Astrocyte of the cerebellum (primary cell): ENCODE measurements at regions not wholly inside any gene's neighbourhood (a gene's known extent, or its start where the extent isn't known, plus 50 kb on each side); places are given as distances from the start of the nearest gene placed in this dataset.

Experiments
- DNase-seq: peaks from one replicate; pipeline ENCODE4 v3.0.0-alpha.2; 2011; ENCODE audit warnings: low read depth
- H3K4me3 ChIP-seq: 2 replicates; pipeline ENCODE4 v1.5.1; 2011; ENCODE audit warnings: mild to moderate bottlenecking, low read depth, low read length, moderate library complexity
- in situ Hi-C: cut with HindIII; loops from 2 replicates; pipeline ENCODE4 v1.10.0; 2017; ENCODE audit warnings: low sequenced_read_pairs
- TF ChIP-seq, protein P1 (sequence below): IDR thresholded peaks from 2 replicates; pipeline ENCODE4 v1.5.1; 2012; ENCODE audit warnings: low read length, low read depth, moderate library complexity, mild to moderate bottlenecking; ENCODE audit errors: missing control alignments

DNA sequence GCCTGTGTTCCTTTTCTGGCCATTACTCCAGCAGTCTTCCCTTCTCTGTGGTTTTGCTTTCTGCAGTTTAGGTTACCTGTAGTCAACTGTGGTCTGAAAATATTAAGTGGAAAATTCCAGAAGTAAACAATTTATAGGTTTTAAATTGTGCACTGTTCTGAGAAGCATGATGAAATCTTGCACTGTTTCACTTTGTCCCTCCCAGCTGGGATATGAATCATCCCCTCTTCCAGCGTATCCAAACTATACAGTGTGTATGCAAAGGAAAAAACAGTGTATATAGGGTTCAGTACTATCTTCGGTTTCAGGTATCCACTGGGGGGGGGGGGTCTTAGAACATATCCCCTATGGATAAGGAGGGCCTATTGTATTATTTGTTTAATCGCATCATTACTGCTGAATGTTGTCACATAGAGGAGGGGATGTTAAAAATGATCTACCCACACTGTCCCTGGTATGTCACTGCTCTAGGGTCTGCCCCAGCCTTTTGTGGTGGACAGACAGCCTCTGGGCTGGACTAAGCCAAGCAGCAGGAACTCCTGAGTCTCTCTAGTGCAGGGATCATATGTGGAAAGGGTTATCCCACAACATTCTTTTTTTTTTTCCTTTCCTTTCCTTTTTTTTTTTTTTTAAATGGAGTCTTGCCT, 109.1 kb upstream of the MAX start:
- peak; percentile 50 for DNase-seq
- H3K4me3 ChIP-seq, result no peak overlapping the region
- in situ Hi-C loops, result no loop called here
- TF ChIP-seq, protein P1, sequence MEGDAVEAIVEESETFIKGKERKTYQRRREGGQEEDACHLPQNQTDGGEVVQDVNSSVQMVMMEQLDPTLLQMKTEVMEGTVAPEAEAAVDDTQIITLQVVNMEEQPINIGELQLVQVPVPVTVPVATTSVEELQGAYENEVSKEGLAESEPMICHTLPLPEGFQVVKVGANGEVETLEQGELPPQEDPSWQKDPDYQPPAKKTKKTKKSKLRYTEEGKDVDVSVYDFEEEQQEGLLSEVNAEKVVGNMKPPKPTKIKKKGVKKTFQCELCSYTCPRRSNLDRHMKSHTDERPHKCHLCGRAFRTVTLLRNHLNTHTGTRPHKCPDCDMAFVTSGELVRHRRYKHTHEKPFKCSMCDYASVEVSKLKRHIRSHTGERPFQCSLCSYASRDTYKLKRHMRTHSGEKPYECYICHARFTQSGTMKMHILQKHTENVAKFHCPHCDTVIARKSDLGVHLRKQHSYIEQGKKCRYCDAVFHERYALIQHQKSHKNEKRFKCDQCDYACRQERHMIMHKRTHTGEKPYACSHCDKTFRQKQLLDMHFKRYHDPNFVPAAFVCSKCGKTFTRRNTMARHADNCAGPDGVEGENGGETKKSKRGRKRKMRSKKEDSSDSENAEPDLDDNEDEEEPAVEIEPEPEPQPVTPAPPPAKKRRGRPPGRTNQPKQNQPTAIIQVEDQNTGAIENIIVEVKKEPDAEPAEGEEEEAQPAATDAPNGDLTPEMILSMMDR, result no peak

DNA sequence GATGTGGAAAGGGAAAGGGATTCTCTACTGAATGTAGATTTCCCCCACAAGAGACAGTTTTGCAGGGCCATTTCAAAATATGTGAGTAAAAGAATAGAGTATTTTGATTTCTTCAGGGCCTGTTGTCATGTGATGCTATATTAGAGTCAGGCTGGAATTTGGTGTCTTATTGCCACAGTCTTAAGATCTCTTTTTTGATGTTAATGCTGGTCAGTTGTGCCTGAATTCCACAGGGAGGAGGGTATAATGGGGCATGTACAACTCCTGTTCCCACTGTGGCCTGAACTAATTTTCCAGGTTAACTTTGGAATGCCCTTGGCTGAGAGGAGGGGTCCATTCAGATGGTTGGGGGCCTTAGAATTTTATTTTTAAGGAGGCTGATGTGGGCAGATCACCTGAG, 111.0 kb upstream of the MAX start:
- DNase-seq, result no peak
- no peak overlapping the region for H3K4me3 ChIP-seq
- TF ChIP-seq, protein P1, result no peak
- in situ Hi-C loops, result no loop called here

DNA sequence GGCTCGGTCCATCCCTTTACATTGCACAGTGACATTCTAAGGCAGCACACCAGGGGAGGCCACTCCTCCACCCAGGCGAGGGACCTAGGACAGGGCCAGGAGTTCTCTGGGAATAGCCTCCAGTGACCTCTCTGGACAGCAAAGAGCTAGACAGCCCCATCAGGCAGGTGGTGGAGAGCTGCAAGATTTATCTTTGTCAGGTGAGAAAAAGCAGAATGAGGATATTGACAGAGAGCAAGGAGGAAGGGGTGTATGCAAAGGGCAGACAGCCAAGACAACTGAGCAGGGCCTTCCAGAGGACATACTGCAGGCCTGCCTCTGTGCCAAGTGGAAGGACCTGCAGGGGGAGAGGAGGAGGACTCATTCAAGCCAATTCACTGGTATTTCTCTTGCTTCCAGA, 112.4 kb upstream of the MAX start:
- TF ChIP-seq, protein P1, result no peak
- H3K4me3 ChIP-seq, result no peak overlapping the region
- DNase-seq, result no peak
- in situ Hi-C loops, result no loop called here

DNA sequence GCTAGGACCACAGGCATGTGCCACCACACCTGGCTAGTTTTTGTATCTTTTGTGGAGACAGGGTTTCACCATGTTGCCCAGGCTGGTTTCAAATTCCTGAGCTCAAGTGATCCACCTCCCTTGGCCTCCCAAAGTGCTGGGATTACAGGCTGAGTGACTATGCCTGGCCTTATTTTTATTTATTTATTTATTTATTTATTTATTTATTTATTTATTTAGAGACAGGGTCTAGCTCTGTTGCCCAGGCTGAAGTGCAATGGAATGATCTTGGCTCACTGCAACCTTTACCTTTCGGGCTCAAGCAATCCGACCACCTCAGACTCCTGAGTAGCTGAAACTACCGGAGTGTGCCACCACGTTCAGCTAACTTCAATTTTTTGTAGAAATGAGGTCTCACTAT, 117.0 kb upstream of the MAX start:
- DNase-seq, result no peak
- TF ChIP-seq, protein P1, result no peak
- H3K4me3 ChIP-seq, result no peak overlapping the region
- in situ Hi-C loops, result no loop called here

DNA sequence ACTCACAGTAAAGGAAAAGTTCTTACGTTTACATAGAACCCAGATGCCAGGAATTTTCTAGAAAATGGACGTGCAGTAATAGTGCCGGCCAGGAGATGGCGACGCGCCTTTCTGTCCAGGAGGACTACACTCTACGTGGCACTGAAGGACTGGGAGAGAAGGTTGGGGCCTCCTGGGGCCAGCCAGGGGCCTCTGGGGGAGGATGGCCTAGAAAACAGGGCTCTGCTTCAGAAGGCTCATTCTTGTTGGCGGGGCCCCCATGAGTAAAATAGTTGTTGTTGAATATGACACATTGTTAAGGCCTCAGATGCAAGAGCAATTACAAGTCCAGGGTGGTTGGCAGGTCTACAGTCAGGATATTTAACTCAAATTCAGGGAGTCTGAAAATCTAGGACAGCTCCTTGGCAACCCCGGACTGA, 120.1 kb upstream of the MAX start:
- H3K4me3 ChIP-seq, result no peak overlapping the region
- TF ChIP-seq, protein P1, result peak; percentile 86
- in situ Hi-C loops, result no loop called here
- DNase-seq, result no peak

DNA sequence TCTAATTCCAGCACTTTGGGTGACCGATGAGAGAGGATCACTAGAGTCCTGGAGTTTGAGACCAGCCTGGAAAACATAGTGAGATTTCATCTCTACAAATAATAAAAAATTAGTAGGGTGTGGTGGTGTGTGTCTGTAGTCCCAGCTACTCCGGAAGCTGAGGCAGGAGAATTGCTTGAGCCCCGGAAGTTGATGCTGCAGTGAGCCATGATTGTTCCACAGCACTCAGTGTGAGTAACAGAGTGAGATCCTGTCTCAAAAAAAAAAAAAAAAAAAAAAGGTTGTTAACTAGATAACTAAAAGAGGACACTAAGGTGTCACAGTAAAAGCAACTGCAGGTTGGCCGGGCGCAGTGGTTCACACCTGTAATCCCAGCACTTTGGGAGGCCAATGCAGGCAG, 121.3 kb upstream of the MAX start:
- in situ Hi-C loops, result no loop called here
- no peak overlapping the region for H3K4me3 ChIP-seq
- DNase-seq, result no peak
- TF ChIP-seq, protein P1, result no peak

DNA sequence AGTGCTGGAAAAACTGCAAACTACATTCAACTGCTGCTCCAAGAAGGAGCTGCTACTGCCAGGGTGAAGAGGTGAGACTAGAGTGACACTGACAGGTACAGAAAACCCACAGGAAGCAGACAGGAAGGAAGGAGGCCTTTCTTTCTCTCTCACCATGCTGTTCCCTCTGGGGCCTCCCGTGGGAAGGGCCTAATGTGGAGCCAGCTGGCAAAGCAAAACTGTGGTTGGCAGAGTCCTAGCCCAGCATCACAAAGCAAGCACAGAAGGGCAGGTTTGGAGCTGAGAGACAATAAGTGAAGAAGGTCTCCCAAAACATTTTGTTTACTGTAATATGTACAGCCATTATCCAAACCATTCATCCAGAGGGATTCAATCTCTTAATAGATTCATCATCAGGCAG, 122.5 kb upstream of the MAX start:
- TF ChIP-seq, protein P1, result no peak
- DNase-seq, result no peak
- H3K4me3 ChIP-seq, result no peak overlapping the region
- in situ Hi-C loops, result no loop called here
